Natural killer cell treated with Interleukin-12 subunit alpha and Interleukin-12 subunit beta and Interleukin-15 and Interleukin-18, amount 100 ng/mL, for 72 hours (primary cell): ENCODE measurements at regions not wholly inside any gene's neighbourhood (a gene's known extent, or its start where the extent isn't known, plus 50 kb on each side); places are given as distances from the start of the nearest gene placed in this dataset.
"Not testable (repeated sequence)": the region's sequence is repeated elsewhere in the genome, so short reads cannot be mapped to it uniquely, and the experiment has no call there.

Source experiments
- ATAC-seq, 2 donors: fragments of 150-1000 bp; cut with Tn5 transposase in 1 of 2; sonication (Bioruptor Pico), chemical (Tn5 transposase) in 1 of 2; 2 replicates each; pipeline ENCODE4 v1.10.0; 2021
- DNase-seq: peaks from one replicate; pipeline ENCODE4 v3.0.0; 2022; ENCODE audit warnings: low spot score
- H3K27ac Mint-ChIP-seq, 2 donors: 1 replicate in 1 of 2; 2 replicates in 1 of 2; pipeline ENCODE4 v1.8.0; 2022; ENCODE audit warnings: mixed read lengths in 2 of 2, mild to moderate bottlenecking in 1 of 2, moderate library complexity in 1 of 2
- H3K27me3 Mint-ChIP-seq, 2 donors: 1 replicate in 1 of 2; 2 replicates in 1 of 2; pipeline ENCODE4 v1.8.0; 2022; ENCODE audit warnings: mixed read lengths in 2 of 2
- H3K36me3 Mint-ChIP-seq: one replicate; pipeline ENCODE4 v1.8.0; 2022; ENCODE audit warnings: mixed read lengths
- H3K4me1 Mint-ChIP-seq, 2 donors: 1 replicate in 1 of 2; 2 replicates in 1 of 2; pipeline ENCODE4 v1.8.0; 2022; ENCODE audit warnings: low read depth in 2 of 2, mixed read lengths in 2 of 2, mild to moderate bottlenecking in 1 of 2
- H3K4me3 Mint-ChIP-seq: one replicate; pipeline ENCODE4 v1.8.0; 2022; ENCODE audit warnings: mixed read lengths
- H3K9me3 Mint-ChIP-seq: 2 replicates; pipeline ENCODE4 v1.8.0; 2022; ENCODE audit warnings: mixed read lengths

- Mint-ChIP-seq H3K27me3 (no peaks in the 10 kb centered on the region), H3K4me1 (peaks cover 21 to 26% of the 10 kb centered on the region in 2 donors), H3K4me3 (peak overlapping the region; percentile 40), H3K9me3 (peaks cover 4% of the 10 kb centered on the region), H3K27ac (peak overlapping the region; percentile 48 to 60), H3K36me3 (peaks cover 13% of the 10 kb centered on the region)
- ATAC-seq, result peak in 1 of 2 donors; percentile 36
- DNase-seq, result no peak
Measured at GRCh38 chr1:193438771-193439170, 252.4 kb upstream of the B3GALT2 start.

GRCh38 chr1:193438312-193438711 lies 251.9 kb upstream of the B3GALT2 start:
- Mint-ChIP-seq H3K4me3 (no peak overlapping the region), H3K27me3 (no peaks in the 10 kb centered on the region), H3K4me1 (peaks cover 21 to 26% of the 10 kb centered on the region in 2 donors), H3K27ac (peak overlapping the region; percentile 48 to 60), H3K36me3 (peaks cover 17% of the 10 kb centered on the region), H3K9me3 (peaks cover 8% of the 10 kb centered on the region)
- ATAC-seq, result no peak
- no peak for DNase-seq

- H3K36me3 Mint-ChIP-seq, result peaks cover 20% of the 10 kb centered on the region
- peaks cover 21 to 26% of the 10 kb centered on the region in 2 donors for H3K4me1 Mint-ChIP-seq
- peaks cover 9% of the 10 kb centered on the region for H3K9me3 Mint-ChIP-seq
- peak in 1 of 2 donors; percentile 44 for ATAC-seq
- no peaks in the 10 kb centered on the region for H3K27me3 Mint-ChIP-seq
- no peak for DNase-seq
- no peak overlapping the region for H3K4me3 Mint-ChIP-seq
- peak overlapping the region in 1 of 2 donors; percentile 48 for H3K27ac Mint-ChIP-seq
Measured at GRCh38 chr1:193437785-193438184, 251.4 kb upstream of the B3GALT2 start.

- H3K4me1 Mint-ChIP-seq, result peaks cover 21 to 26% of the 10 kb centered on the region in 2 donors
- H3K4me3 Mint-ChIP-seq, H3K27me3 Mint-ChIP-seq, H3K9me3 Mint-ChIP-seq, DNase-seq, ATAC-seq, H3K27ac Mint-ChIP-seq: not testable (repeated sequence)
- H3K36me3 Mint-ChIP-seq, result peaks cover 20% of the 10 kb centered on the region
Measured at GRCh38 chr1:193437333-193437732, 250.9 kb upstream of the B3GALT2 start.

GRCh38 chr1:193435781-193436180 lies 249.4 kb upstream of the B3GALT2 start:
- ATAC-seq (no peak), DNase-seq (no peak)
- Mint-ChIP-seq H3K27ac (peak overlapping the region in 1 of 2 donors; percentile 52), H3K4me3 (no peak overlapping the region), H3K36me3 (peaks cover 24% of the 10 kb centered on the region), H3K4me1 (peaks cover 21 to 26% of the 10 kb centered on the region in 2 donors), H3K9me3 (peaks cover 9% of the 10 kb centered on the region), H3K27me3 (no peaks in the 10 kb centered on the region)

- no peak for DNase-seq
- Mint-ChIP-seq H3K27me3 (no peaks in the 10 kb centered on the region), H3K36me3 (peaks cover 18% of the 10 kb centered on the region), H3K4me1 (peaks cover 21 to 25% of the 10 kb centered on the region in 2 donors), H3K27ac (no peak overlapping the region), H3K9me3 (peaks cover 9% of the 10 kb centered on the region), H3K4me3 (no peak overlapping the region)
- ATAC-seq, result no peak
Measured at GRCh38 chr1:193434319-193434718, 247.9 kb upstream of the B3GALT2 start.

GRCh38 chr1:193433599-193433998 lies 247.2 kb upstream of the B3GALT2 start:
- peaks cover 14 to 19% of the 10 kb centered on the region in 2 donors for H3K4me1 Mint-ChIP-seq
- ATAC-seq (no peak), DNase-seq (no peak)
- H3K27ac Mint-ChIP-seq, result no peak overlapping the region
- H3K27me3 Mint-ChIP-seq, result no peaks in the 10 kb centered on the region
- H3K4me3 Mint-ChIP-seq, result no peak overlapping the region
- peaks cover 18% of the 10 kb centered on the region for H3K36me3 Mint-ChIP-seq
- H3K9me3 Mint-ChIP-seq, result peaks cover 9% of the 10 kb centered on the region

GRCh38 chr1:193432979-193433587 lies 246.7 kb upstream of the B3GALT2 start:
- peaks cover 9% of the 10 kb centered on the region for H3K9me3 Mint-ChIP-seq
- no peak overlapping the region for H3K27ac Mint-ChIP-seq
- ATAC-seq, result no peak
- no peak overlapping the region for H3K4me3 Mint-ChIP-seq
- no peak for DNase-seq
- peaks cover 8 to 15% of the 10 kb centered on the region in 2 donors for H3K4me1 Mint-ChIP-seq
- no peaks in the 10 kb centered on the region for H3K27me3 Mint-ChIP-seq
- H3K36me3 Mint-ChIP-seq, result peaks cover 18% of the 10 kb centered on the region

- Mint-ChIP-seq H3K36me3 (peaks cover 18% of the 10 kb centered on the region), H3K27me3 (no peaks in the 10 kb centered on the region), H3K9me3 (peaks cover 7% of the 10 kb centered on the region), H3K4me1 (peaks cover 5 to 8% of the 10 kb centered on the region in 2 donors), H3K27ac (no peak overlapping the region), H3K4me3 (no peak overlapping the region)
- no peak for ATAC-seq
- no peak for DNase-seq
Measured at GRCh38 chr1:193431265-193431977, 245.0 kb upstream of the B3GALT2 start.

GRCh38 chr1:193427524-193427923 lies 241.1 kb upstream of the B3GALT2 start:
- DNase-seq, result no peak
- ATAC-seq, result no peak
- no peaks in the 10 kb centered on the region for H3K27me3 Mint-ChIP-seq
- H3K4me1 Mint-ChIP-seq, result no peaks in the 10 kb centered on the region
- no peak overlapping the region for H3K27ac Mint-ChIP-seq
- H3K4me3 Mint-ChIP-seq, result no peak overlapping the region
- H3K36me3 Mint-ChIP-seq, result peaks cover 4% of the 10 kb centered on the region
- no peaks in the 10 kb centered on the region for H3K9me3 Mint-ChIP-seq

- Mint-ChIP-seq H3K27ac (no peak overlapping the region), H3K9me3 (no peaks in the 10 kb centered on the region), H3K27me3 (no peaks in the 10 kb centered on the region), H3K4me1 (no peaks in the 10 kb centered on the region), H3K4me3 (no peak overlapping the region), H3K36me3 (no peaks in the 10 kb centered on the region)
- ATAC-seq, result no peak
- no peak for DNase-seq
Measured at GRCh38 chr1:193426061-193426460, 239.6 kb upstream of the B3GALT2 start.

- no peak for DNase-seq
- H3K4me1 Mint-ChIP-seq, result peaks cover 16 to 19% of the 10 kb centered on the region in 2 donors
- H3K27ac Mint-ChIP-seq, result no peak overlapping the region
- ATAC-seq, result no peak
- no peaks in the 10 kb centered on the region for H3K36me3 Mint-ChIP-seq
- H3K4me3 Mint-ChIP-seq, result no peak overlapping the region
- no peaks in the 10 kb centered on the region for H3K9me3 Mint-ChIP-seq
- peaks cover 0 to 3% of the 10 kb centered on the region in 2 donors for H3K27me3 Mint-ChIP-seq
Measured at GRCh38 chr1:193421487-193421886, 235.1 kb upstream of the B3GALT2 start.

GRCh38 chr1:193419295-193419694 lies 232.9 kb upstream of the B3GALT2 start:
- no peak overlapping the region for H3K27ac Mint-ChIP-seq
- peaks cover 19 to 23% of the 10 kb centered on the region in 2 donors for H3K4me1 Mint-ChIP-seq
- H3K9me3 Mint-ChIP-seq, result no peaks in the 10 kb centered on the region
- no peak for DNase-seq
- no peaks in the 10 kb centered on the region for H3K36me3 Mint-ChIP-seq
- ATAC-seq, result no peak
- H3K4me3 Mint-ChIP-seq, result no peak overlapping the region
- H3K27me3 Mint-ChIP-seq, result peaks cover 0 to 3% of the 10 kb centered on the region in 2 donors

- ATAC-seq (no peak), DNase-seq (no peak)
- peak overlapping the region; percentile 5 to 61 for H3K27ac Mint-ChIP-seq
- H3K36me3 Mint-ChIP-seq, result no peaks in the 10 kb centered on the region
- peak overlapping the region; percentile 65 for H3K4me3 Mint-ChIP-seq
- peaks cover 19 to 23% of the 10 kb centered on the region in 2 donors for H3K4me1 Mint-ChIP-seq
- peaks cover 0 to 3% of the 10 kb centered on the region in 2 donors for H3K27me3 Mint-ChIP-seq
- no peaks in the 10 kb centered on the region for H3K9me3 Mint-ChIP-seq
Measured at GRCh38 chr1:193418745-193419058, 232.3 kb upstream of the B3GALT2 start.
